GM12878 (cell line): ENCODE measurements at regions not wholly inside any gene's neighbourhood (a gene's known extent, or its start where the extent isn't known, plus 50 kb on each side); places are given as distances from the start of the nearest gene placed in this dataset.

Experiments
- EP300 ChIP-seq, 2 experiments: fragments of 150-350 bp in 1 of 2; IDR thresholded peaks; 2 replicates each; pipeline ENCODE4 v1.6.1; 2011 to 2012; ENCODE audit warnings: low read depth in 2 of 2, low read length in 2 of 2, borderline replicate concordance in 1 of 2, improper control_type of control experiment in 1 of 2, inconsistent platforms in 1 of 2; ENCODE audit not compliant: control insufficient read depth in 1 of 2
- ESRRA ChIP-seq: IDR thresholded peaks from 2 replicates; pipeline ENCODE4 v1.6.1; 2012; ENCODE audit warnings: mild to moderate bottlenecking, low read length, improper control_type of control experiment
- SIN3A ChIP-seq: IDR thresholded peaks from 2 replicates; pipeline ENCODE4 v1.6.1; 2012; ENCODE audit warnings: low read depth, low read length, improper control_type of control experiment
- ZBTB11 ChIP-seq: fragments of 450-650 bp; formaldehyde crosslinking; IDR thresholded peaks from 2 replicates; pipeline ENCODE4 v1.5.0; 2022; ENCODE audit warnings: mild to moderate bottlenecking, missing genetic modification characterization
- TF ChIP-seq, protein P1 (sequence below): IDR thresholded peaks from 2 replicates; pipeline ENCODE4 v1.6.1; 2012; ENCODE audit warnings: low read depth, low read length, improper control_type of control experiment
- TF ChIP-seq, protein P2 (sequence below): IDR thresholded peaks from 2 replicates; pipeline ENCODE4 v1.6.1; 2011; ENCODE audit warnings: low read depth, low read length, improper control_type of control experiment, borderline replicate concordance

- no peak for TF ChIP-seq EP300 (IDR thresholded peaks at IDR 0.05; ENCODE audit: borderline replicate concordance in 1 of 2, control insufficient read depth in 1 of 2, low read depth in 2 of 2, low read length in 2 of 2)
- TF ChIP-seq, protein P1, sequence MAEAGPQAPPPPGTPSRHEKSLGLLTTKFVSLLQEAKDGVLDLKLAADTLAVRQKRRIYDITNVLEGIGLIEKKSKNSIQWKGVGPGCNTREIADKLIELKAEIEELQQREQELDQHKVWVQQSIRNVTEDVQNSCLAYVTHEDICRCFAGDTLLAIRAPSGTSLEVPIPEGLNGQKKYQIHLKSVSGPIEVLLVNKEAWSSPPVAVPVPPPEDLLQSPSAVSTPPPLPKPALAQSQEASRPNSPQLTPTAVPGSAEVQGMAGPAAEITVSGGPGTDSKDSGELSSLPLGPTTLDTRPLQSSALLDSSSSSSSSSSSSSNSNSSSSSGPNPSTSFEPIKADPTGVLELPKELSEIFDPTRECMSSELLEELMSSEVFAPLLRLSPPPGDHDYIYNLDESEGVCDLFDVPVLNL, result no peak
- TF ChIP-seq ESRRA, result no peak
- no peak for TF ChIP-seq SIN3A
- TF ChIP-seq ZBTB11 (CRISPR knock-in tag), result no peak
- TF ChIP-seq, protein P2, sequence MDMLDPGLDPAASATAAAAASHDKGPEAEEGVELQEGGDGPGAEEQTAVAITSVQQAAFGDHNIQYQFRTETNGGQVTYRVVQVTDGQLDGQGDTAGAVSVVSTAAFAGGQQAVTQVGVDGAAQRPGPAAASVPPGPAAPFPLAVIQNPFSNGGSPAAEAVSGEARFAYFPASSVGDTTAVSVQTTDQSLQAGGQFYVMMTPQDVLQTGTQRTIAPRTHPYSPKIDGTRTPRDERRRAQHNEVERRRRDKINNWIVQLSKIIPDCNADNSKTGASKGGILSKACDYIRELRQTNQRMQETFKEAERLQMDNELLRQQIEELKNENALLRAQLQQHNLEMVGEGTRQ, result no peak
Measured at GRCh38 chr13:44749906-44750305, 173.8 kb upstream of the TSC22D1 start.
